ENCODE measurements at regions not wholly inside any gene's neighbourhood (a gene's known extent, or its start where the extent isn't known, plus 50 kb on each side); places are given as distances from the start of the nearest gene placed in this dataset.

GRCh38 chr12:84305144-84305543 lies 607.5 kb downstream of the SLC6A15 start:
- Mint-ChIP-seq H3K4me3 (no peak overlapping the region), H3K36me3 (peaks cover 10% of the 10 kb centered on the region), H3K4me1 (ENCODE audit: low read depth in 2 of 2) (no peaks in the 10 kb centered on the region), H3K9me3 (peaks cover 22% of the 10 kb centered on the region), H3K27me3 (no peaks in the 10 kb centered on the region), H3K27ac (no peak overlapping the region)
- DNase-seq (ENCODE audit: low spot score), result no peak
- ATAC-seq, result no peak

GRCh38 chr12:84294246-84294645 lies 618.4 kb downstream of the SLC6A15 start:
- H3K27ac Mint-ChIP-seq, result no peak overlapping the region
- ATAC-seq (no peak), DNase-seq (ENCODE audit: low spot score) (no peak)
- peaks cover 4% of the 10 kb centered on the region for H3K9me3 Mint-ChIP-seq
- no peaks in the 10 kb centered on the region for H3K4me1 Mint-ChIP-seq (ENCODE audit: low read depth in 2 of 2)
- H3K27me3 Mint-ChIP-seq, result no peaks in the 10 kb centered on the region
- no peaks in the 10 kb centered on the region for H3K36me3 Mint-ChIP-seq
- H3K4me3 Mint-ChIP-seq, result no peak overlapping the region

DNA sequence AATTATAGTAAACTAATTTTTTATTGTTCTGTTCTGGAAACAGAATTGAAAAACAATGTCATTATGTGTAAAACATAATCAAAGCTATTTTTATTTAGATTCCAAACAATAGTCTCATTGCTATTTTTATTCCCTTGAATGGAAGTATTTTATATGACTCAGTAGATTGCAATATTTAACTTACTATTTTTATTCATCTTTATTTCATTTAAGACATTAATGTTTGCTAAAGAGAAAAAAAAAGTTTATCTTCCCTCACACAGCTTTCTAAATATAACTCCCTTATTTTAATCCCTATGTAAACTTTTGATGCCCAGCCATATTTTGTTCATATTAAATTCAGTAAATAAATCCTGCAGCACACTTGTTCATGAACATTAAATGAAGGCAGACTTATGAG lies 622.4 kb downstream of the SLC6A15 start:
- no peaks in the 10 kb centered on the region for H3K36me3 Mint-ChIP-seq
- DNase-seq (ENCODE audit: low spot score) (no peak), ATAC-seq (no peak)
- H3K9me3 Mint-ChIP-seq, result peaks cover 11% of the 10 kb centered on the region
- no peaks in the 10 kb centered on the region for H3K4me1 Mint-ChIP-seq (ENCODE audit: low read depth in 2 of 2)
- H3K27me3 Mint-ChIP-seq, result no peaks in the 10 kb centered on the region
- no peak overlapping the region for H3K27ac Mint-ChIP-seq
- H3K4me3 Mint-ChIP-seq, result no peak overlapping the region

- no peak overlapping the region for H3K27ac Mint-ChIP-seq
- no peak overlapping the region for H3K4me3 Mint-ChIP-seq
- ATAC-seq (no peak), DNase-seq (ENCODE audit: low spot score) (no peak)
- H3K4me1 Mint-ChIP-seq (ENCODE audit: low read depth in 2 of 2), result no peaks in the 10 kb centered on the region
- peaks cover 9% of the 10 kb centered on the region for H3K9me3 Mint-ChIP-seq
- no peaks in the 10 kb centered on the region for H3K27me3 Mint-ChIP-seq
- no peaks in the 10 kb centered on the region for H3K36me3 Mint-ChIP-seq
Measured at GRCh38 chr12:84277986-84278385, 634.6 kb downstream of the SLC6A15 start.

- no peaks in the 10 kb centered on the region for H3K36me3 Mint-ChIP-seq
- no peak overlapping the region for H3K27ac Mint-ChIP-seq
- H3K4me1 Mint-ChIP-seq (ENCODE audit: low read depth in 2 of 2), result no peaks in the 10 kb centered on the region
- no peak for DNase-seq (ENCODE audit: low spot score)
- ATAC-seq, result no peak
- no peaks in the 10 kb centered on the region for H3K27me3 Mint-ChIP-seq
- H3K4me3 Mint-ChIP-seq, result no peak overlapping the region
- peaks cover 13% of the 10 kb centered on the region for H3K9me3 Mint-ChIP-seq
Measured at GRCh38 chr12:84276215-84276614, 636.4 kb downstream of the SLC6A15 start.

DNA sequence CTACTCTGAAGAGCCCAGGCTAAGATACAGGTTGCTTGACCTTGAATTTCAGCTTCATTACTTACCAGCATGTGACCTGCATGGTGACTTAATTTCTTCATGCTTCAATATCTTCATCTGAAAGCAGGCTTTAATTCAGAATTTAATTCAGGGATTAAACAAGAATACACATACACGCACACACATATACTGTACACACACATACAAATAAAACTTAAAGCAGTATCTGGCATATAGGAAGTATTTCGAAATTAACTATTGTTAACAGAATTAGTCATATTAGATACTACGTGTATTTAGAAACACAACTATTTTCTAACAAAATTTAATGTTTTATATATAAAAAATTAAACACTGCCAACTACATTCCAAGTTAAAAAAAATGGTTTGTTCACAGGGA lies 640.3 kb downstream of the SLC6A15 start:
- DNase-seq (ENCODE audit: low spot score) (no peak), ATAC-seq (no peak)
- H3K27ac Mint-ChIP-seq, result no peak overlapping the region
- H3K27me3 Mint-ChIP-seq, result no peaks in the 10 kb centered on the region
- no peaks in the 10 kb centered on the region for H3K36me3 Mint-ChIP-seq
- no peak overlapping the region for H3K4me3 Mint-ChIP-seq
- H3K4me1 Mint-ChIP-seq (ENCODE audit: low read depth in 2 of 2), result no peaks in the 10 kb centered on the region
- peaks cover 16% of the 10 kb centered on the region for H3K9me3 Mint-ChIP-seq

GRCh38 chr12:84270470-84271140 lies 642.0 kb downstream of the SLC6A15 start:
- no peak overlapping the region for H3K4me3 Mint-ChIP-seq
- H3K27me3 Mint-ChIP-seq, result no peaks in the 10 kb centered on the region
- no peak overlapping the region for H3K27ac Mint-ChIP-seq
- H3K36me3 Mint-ChIP-seq, result no peaks in the 10 kb centered on the region
- no peaks in the 10 kb centered on the region for H3K4me1 Mint-ChIP-seq (ENCODE audit: low read depth in 2 of 2)
- DNase-seq (ENCODE audit: low spot score), result no peak
- no peak for ATAC-seq
- H3K9me3 Mint-ChIP-seq, result peaks cover 15% of the 10 kb centered on the region

- Mint-ChIP-seq H3K27ac (no peak overlapping the region), H3K27me3 (no peaks in the 10 kb centered on the region), H3K36me3 (no peaks in the 10 kb centered on the region), H3K4me3 (no peak overlapping the region), H3K4me1 (ENCODE audit: low read depth in 2 of 2) (no peaks in the 10 kb centered on the region), H3K9me3 (peaks cover 11% of the 10 kb centered on the region)
- DNase-seq (ENCODE audit: low spot score) (no peak), ATAC-seq (no peak)
Measured at GRCh38 chr12:84247931-84248330, 664.7 kb downstream of the SLC6A15 start.

DNA sequence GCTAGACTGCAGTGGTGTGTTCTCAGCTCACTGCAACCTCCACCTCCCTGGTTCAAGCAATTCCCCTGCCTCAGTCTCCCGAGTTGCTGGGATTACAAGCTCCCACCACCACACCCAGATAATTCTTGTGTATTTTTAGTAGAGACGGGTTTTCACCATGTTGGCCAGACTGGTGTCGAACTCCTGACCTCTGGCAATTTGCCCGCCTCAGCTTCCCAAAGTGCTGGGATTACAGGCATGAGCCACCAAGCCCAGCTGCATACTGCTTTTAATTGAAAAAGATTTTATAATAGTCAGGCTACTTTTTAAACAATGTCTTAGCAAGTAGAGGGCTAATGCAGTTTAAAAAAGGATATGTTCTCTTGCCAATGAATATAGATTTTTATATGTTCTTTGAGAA lies 668.9 kb downstream of the SLC6A15 start:
- no peaks in the 10 kb centered on the region for H3K27me3 Mint-ChIP-seq
- no peaks in the 10 kb centered on the region for H3K36me3 Mint-ChIP-seq
- H3K9me3 Mint-ChIP-seq, result peaks cover 7% of the 10 kb centered on the region
- no peak overlapping the region for H3K27ac Mint-ChIP-seq
- H3K4me1 Mint-ChIP-seq (ENCODE audit: low read depth in 2 of 2), result no peaks in the 10 kb centered on the region
- no peak for ATAC-seq
- H3K4me3 Mint-ChIP-seq, result no peak overlapping the region
- no peak for DNase-seq (ENCODE audit: low spot score)

DNA sequence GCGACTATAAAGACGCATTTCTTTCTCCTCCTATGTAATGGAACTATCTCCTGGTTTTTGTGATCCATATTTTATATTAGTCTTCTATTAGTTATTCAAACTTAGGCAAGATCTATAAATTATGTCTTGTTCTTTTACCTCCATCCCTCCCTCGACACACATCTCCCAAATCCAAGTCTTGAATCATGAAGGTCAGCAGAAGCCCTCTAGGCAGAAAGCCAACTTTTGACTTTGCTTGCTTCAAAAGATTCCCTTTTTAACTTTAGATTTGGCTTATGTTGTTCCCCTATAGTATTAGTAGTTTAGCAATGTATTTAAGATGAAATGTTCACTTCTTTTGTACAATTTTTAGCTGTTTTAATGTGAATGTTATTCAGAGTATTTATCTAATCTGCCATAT lies 689.8 kb downstream of the SLC6A15 start:
- Mint-ChIP-seq H3K27ac (no peak overlapping the region), H3K27me3 (no peaks in the 10 kb centered on the region), H3K4me3 (no peak overlapping the region), H3K4me1 (ENCODE audit: low read depth in 2 of 2) (no peaks in the 10 kb centered on the region), H3K9me3 (peaks cover 3% of the 10 kb centered on the region), H3K36me3 (no peaks in the 10 kb centered on the region)
- no peak for ATAC-seq
- no peak for DNase-seq (ENCODE audit: low spot score)

GRCh38 chr12:84218406-84218805 lies 694.2 kb downstream of the SLC6A15 start:
- ATAC-seq (no peak), DNase-seq (ENCODE audit: low spot score) (no peak)
- H3K4me3 Mint-ChIP-seq, result no peak overlapping the region
- no peak overlapping the region for H3K27ac Mint-ChIP-seq
- H3K9me3 Mint-ChIP-seq, result peaks cover 9% of the 10 kb centered on the region
- no peaks in the 10 kb centered on the region for H3K4me1 Mint-ChIP-seq (ENCODE audit: low read depth in 2 of 2)
- no peaks in the 10 kb centered on the region for H3K27me3 Mint-ChIP-seq
- H3K36me3 Mint-ChIP-seq, result no peaks in the 10 kb centered on the region

GRCh38 chr12:84201976-84202375 lies 710.6 kb downstream of the SLC6A15 start:
- Mint-ChIP-seq H3K27me3 (no peaks in the 10 kb centered on the region), H3K4me3 (no peak overlapping the region), H3K9me3 (peaks cover 10% of the 10 kb centered on the region), H3K36me3 (no peaks in the 10 kb centered on the region), H3K27ac (no peak overlapping the region), H3K4me1 (ENCODE audit: low read depth in 2 of 2) (no peaks in the 10 kb centered on the region)
- ATAC-seq, result no peak
- no peak for DNase-seq (ENCODE audit: low spot score)

- ATAC-seq (no peak), DNase-seq (ENCODE audit: low spot score) (no peak)
- Mint-ChIP-seq H3K27ac (no peak overlapping the region), H3K27me3 (no peaks in the 10 kb centered on the region), H3K4me1 (ENCODE audit: low read depth in 2 of 2) (no peaks in the 10 kb centered on the region), H3K4me3 (no peak overlapping the region), H3K9me3 (peaks cover 14% of the 10 kb centered on the region), H3K36me3 (peaks cover 8% of the 10 kb centered on the region)
Measured at GRCh38 chr12:84198294-84198946, 714.2 kb downstream of the SLC6A15 start.

GRCh38 chr12:84191779-84192178 lies 720.8 kb downstream of the SLC6A15 start:
- Mint-ChIP-seq H3K36me3 (peaks cover 8% of the 10 kb centered on the region), H3K27me3 (no peaks in the 10 kb centered on the region), H3K4me3 (no peak overlapping the region), H3K27ac (no peak overlapping the region), H3K9me3 (peaks cover 22% of the 10 kb centered on the region), H3K4me1 (ENCODE audit: low read depth in 2 of 2) (no peaks in the 10 kb centered on the region)
- no peak for ATAC-seq
- DNase-seq (ENCODE audit: low spot score), result no peak

GRCh38 chr12:84186433-84186832 lies 726.2 kb downstream of the SLC6A15 start:
- peaks cover 15% of the 10 kb centered on the region for H3K9me3 Mint-ChIP-seq
- no peaks in the 10 kb centered on the region for H3K36me3 Mint-ChIP-seq
- H3K4me3 Mint-ChIP-seq, result no peak overlapping the region
- H3K27me3 Mint-ChIP-seq, result no peaks in the 10 kb centered on the region
- H3K27ac Mint-ChIP-seq, result no peak overlapping the region
- DNase-seq (ENCODE audit: low spot score) (no peak), ATAC-seq (no peak)
- H3K4me1 Mint-ChIP-seq (ENCODE audit: low read depth in 2 of 2), result no peaks in the 10 kb centered on the region

Data from natural killer cell treated with Interleukin-12 subunit alpha and Interleukin-12 subunit beta and Interleukin-15 and Interleukin-18, amount 100 ng/mL, for 72 hours (primary cell).